Kidney tubule cell (primary cell): ENCODE measurements at regions not wholly inside any gene's neighbourhood (a gene's known extent, or its start where the extent isn't known, plus 50 kb on each side); places are given as distances from the start of the nearest gene placed in this dataset.

ENCODE experiments used
- DNase-seq: peaks from one replicate; pipeline ENCODE4 v3.0.0-alpha.2; 2018; ENCODE audit warnings: low spot score

- DNase-seq: no peak
Measured at GRCh38 chr13:91167706-91168385, 179.6 kb upstream of the MIR17HG start.

- no peak for DNase-seq
Measured at GRCh38 chr13:91168386-91168711, 179.1 kb upstream of the MIR17HG start.

- DNase-seq: peak; percentile 26
Measured at GRCh38 chr13:91169321-91170050, 178.0 kb upstream of the MIR17HG start.

GRCh38 chr13:91172160-91172559, 175.3 kb upstream of the MIR17HG start:
- DNase-seq: no peak

- peak; percentile 21 for DNase-seq
Measured at GRCh38 chr13:91174886-91175501, 172.5 kb upstream of the MIR17HG start.

GRCh38 chr13:91178099-91178498, 169.4 kb upstream of the MIR17HG start:
- no peak for DNase-seq

- no peak for DNase-seq
Measured at GRCh38 chr13:91181892-91182291, 165.6 kb upstream of the MIR17HG start.

GRCh38 chr13:91184244-91184926, 163.1 kb upstream of the MIR17HG start:
- DNase-seq: peak; percentile 60

- peak; percentile 50 for DNase-seq
Measured at GRCh38 chr13:91185294-91185863, 162.1 kb upstream of the MIR17HG start.

- DNase-seq: no peak
Measured at GRCh38 chr13:91187522-91187921, 160.0 kb upstream of the MIR17HG start.

- DNase-seq: no peak
Measured at GRCh38 chr13:91189506-91189905, 158.0 kb upstream of the MIR17HG start.

GRCh38 chr13:91193358-91193757, 154.1 kb upstream of the MIR17HG start:
- DNase-seq: no peak

- DNase-seq: no peak
Measured at GRCh38 chr13:91195789-91196188, 151.7 kb upstream of the MIR17HG start.

GRCh38 chr13:91196958-91197357, 150.5 kb upstream of the MIR17HG start:
- DNase-seq: no peak

GRCh38 chr13:91199866-91200265, 147.6 kb upstream of the MIR17HG start:
- DNase-seq: no peak

- DNase-seq: no peak
Measured at GRCh38 chr13:91200486-91200885, 147.0 kb upstream of the MIR17HG start.

GRCh38 chr13:91203430-91203829, 144.1 kb upstream of the MIR17HG start:
- no peak for DNase-seq

- no peak for DNase-seq
Measured at GRCh38 chr13:91207261-91207660, 140.2 kb upstream of the MIR17HG start.

- DNase-seq: no peak
Measured at GRCh38 chr13:91211510-91211909, 136.0 kb upstream of the MIR17HG start.

GRCh38 chr13:91212231-91212630, 135.3 kb upstream of the MIR17HG start:
- no peak for DNase-seq

- no peak for DNase-seq
Measured at GRCh38 chr13:91214031-91214430, 133.5 kb upstream of the MIR17HG start.

- DNase-seq: no peak
Measured at GRCh38 chr13:91216928-91217700, 130.4 kb upstream of the MIR17HG start.
